ENCODE measurements at regions not wholly inside any gene's neighbourhood (a gene's known extent, or its start where the extent isn't known, plus 50 kb on each side); places are given as distances from the start of the nearest gene placed in this dataset.

DNA sequence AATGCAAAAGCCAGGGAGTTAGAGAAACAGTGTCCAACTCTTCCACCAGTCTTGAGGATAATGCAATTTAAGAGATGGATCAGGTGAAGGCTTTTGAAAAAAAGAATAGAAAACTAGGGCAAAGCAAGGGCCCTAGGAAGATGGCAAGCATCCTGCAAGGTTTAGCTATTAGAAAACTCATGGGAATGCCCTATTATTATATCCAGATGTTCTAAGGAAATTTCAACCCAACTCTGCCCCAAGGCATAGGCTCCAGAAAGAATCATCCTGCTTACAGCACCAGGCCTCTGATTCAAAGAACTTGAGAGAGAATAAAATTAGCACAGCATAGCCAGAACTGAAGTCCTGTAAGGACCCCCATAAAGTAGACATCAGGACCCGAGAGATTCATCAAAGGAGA lies 68.1 kb downstream of the EN1 start:
- no peak for FAIRE-seq
- no peak overlapping the region for H3K4me3 Mint-ChIP-seq (ENCODE audit: unreplicated experiment)

DNA sequence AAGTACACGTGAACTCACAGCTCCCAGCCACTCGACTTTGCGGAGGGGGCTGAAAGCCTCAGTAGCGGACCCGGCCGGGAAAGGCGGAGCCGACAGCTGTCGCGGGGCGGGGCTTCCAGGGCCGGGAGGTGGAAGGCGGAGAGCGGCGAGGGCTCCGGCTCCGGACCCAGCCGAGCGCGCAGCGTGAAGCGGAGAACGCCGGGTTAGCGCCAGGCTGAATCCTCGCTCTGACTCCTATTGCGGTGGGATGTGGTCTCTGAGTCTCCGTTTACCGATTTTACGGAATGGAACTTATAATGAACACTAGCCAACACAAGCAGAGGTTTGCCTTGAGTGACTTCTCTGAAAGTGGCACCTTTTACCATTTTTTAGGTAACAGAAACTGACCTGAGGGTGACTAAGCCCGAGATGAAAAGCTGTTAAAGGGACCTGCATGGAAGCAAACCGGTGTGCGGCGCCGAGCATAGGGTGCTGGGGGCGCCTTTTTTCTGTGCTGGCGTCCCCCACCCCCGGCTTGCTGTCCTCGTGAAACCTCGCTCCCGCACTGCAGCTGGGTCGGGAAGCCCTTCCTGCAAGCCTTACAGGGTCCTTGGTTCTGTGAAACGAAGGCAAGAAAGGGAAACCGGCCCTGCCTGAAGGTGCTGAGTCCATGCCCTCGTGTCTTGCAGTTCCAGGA lies 72.9 kb downstream of the EN1 start:
- Histone ChIP-seq H3K36me3 (ENCODE audit: insufficient read depth, low read length) (no peaks in the 10 kb centered on the region), H3K9ac (ENCODE audit: low read length) (peak overlapping the region; percentile 60), H3K27ac (ENCODE audit: low read depth, low read length) (no peak overlapping the region), H3K79me2 (ENCODE audit: insufficient read depth, low read length) (no peaks in the 10 kb centered on the region), H3K27me3 (ENCODE audit: insufficient read depth, low read length) (peaks cover 3% of the 10 kb centered on the region), H3K4me2 (ENCODE audit: low read length) (peak overlapping the region; percentile 89), H3K4me1 (ENCODE audit: insufficient read depth, low read length) (no peaks in the 10 kb centered on the region), H3K4me3 (ENCODE audit: insufficient read depth, low read depth, low read length) (peak overlapping the region; percentile 67), H3K9me3 (ENCODE audit: insufficient read depth, low read depth, low read length) (no peaks in the 10 kb centered on the region), H4K20me1 (ENCODE audit: insufficient read depth, low read length) (no peaks in the 10 kb centered on the region), H2AFZ (ENCODE audit: low read depth, low read length) (peak overlapping the region; percentile 85)
- H3K4me3 Mint-ChIP-seq (ENCODE audit: unreplicated experiment), result peak overlapping the region; percentile 82
- peak; percentile 9 for TF ChIP-seq EZH2 (IDR thresholded peaks at IDR 0.05; ENCODE audit: insufficient read depth, low read length)
- TF ChIP-seq, protein P1, sequence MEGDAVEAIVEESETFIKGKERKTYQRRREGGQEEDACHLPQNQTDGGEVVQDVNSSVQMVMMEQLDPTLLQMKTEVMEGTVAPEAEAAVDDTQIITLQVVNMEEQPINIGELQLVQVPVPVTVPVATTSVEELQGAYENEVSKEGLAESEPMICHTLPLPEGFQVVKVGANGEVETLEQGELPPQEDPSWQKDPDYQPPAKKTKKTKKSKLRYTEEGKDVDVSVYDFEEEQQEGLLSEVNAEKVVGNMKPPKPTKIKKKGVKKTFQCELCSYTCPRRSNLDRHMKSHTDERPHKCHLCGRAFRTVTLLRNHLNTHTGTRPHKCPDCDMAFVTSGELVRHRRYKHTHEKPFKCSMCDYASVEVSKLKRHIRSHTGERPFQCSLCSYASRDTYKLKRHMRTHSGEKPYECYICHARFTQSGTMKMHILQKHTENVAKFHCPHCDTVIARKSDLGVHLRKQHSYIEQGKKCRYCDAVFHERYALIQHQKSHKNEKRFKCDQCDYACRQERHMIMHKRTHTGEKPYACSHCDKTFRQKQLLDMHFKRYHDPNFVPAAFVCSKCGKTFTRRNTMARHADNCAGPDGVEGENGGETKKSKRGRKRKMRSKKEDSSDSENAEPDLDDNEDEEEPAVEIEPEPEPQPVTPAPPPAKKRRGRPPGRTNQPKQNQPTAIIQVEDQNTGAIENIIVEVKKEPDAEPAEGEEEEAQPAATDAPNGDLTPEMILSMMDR (IDR thresholded peaks at IDR 0.05; ENCODE audit: insufficient read depth, low read depth, low read length), result no peak
- peaks cover 46% of the 10 kb centered on the region for H3K27me3 Mint-ChIP-seq (ENCODE audit: low read depth, unreplicated experiment)
- H3K4me1 Mint-ChIP-seq (ENCODE audit: low read depth, unreplicated experiment), result no peaks in the 10 kb centered on the region
- peaks cover 5% of the 10 kb centered on the region for H3K9me3 Mint-ChIP-seq (ENCODE audit: unreplicated experiment)
- no peaks in the 10 kb centered on the region for H3K36me3 Mint-ChIP-seq (ENCODE audit: low read depth, unreplicated experiment)
- H3K27ac Mint-ChIP-seq (ENCODE audit: unreplicated experiment), result no peak overlapping the region
- peak; percentile 40 for DNase-seq (ENCODE audit: low read depth)
- FAIRE-seq, result no peak

More for the DNA sequence above, 68.1 kb downstream of the EN1 start:
- TF ChIP-seq, protein P1 (IDR thresholded peaks at IDR 0.05; ENCODE audit: insufficient read depth, low read depth, low read length), result no peak
- no peak for TF ChIP-seq EZH2 (IDR thresholded peaks at IDR 0.05; ENCODE audit: insufficient read depth, low read length)
- H3K9me3 ChIP-seq (ENCODE audit: insufficient read depth, low read depth, low read length), result no peaks in the 10 kb centered on the region
- no peak overlapping the region for H3K9ac ChIP-seq (ENCODE audit: low read length)
- H3K36me3 ChIP-seq (ENCODE audit: insufficient read depth, low read length), result no peaks in the 10 kb centered on the region
- peaks cover 3% of the 10 kb centered on the region for H3K9me3 Mint-ChIP-seq (ENCODE audit: unreplicated experiment)
- DNase-seq (ENCODE audit: low read depth), result no peak
- no peaks in the 10 kb centered on the region for H3K36me3 Mint-ChIP-seq (ENCODE audit: low read depth, unreplicated experiment)
- no peaks in the 10 kb centered on the region for H3K79me2 ChIP-seq (ENCODE audit: insufficient read depth, low read length)
- H3K27ac ChIP-seq (ENCODE audit: low read depth, low read length), result no peak overlapping the region
- H3K4me1 Mint-ChIP-seq (ENCODE audit: low read depth, unreplicated experiment), result no peaks in the 10 kb centered on the region
- no peaks in the 10 kb centered on the region for H3K4me1 ChIP-seq (ENCODE audit: insufficient read depth, low read length)
- no peaks in the 10 kb centered on the region for H4K20me1 ChIP-seq (ENCODE audit: insufficient read depth, low read length)
- H2AFZ ChIP-seq (ENCODE audit: low read depth, low read length), result no peak overlapping the region
- no peak overlapping the region for H3K4me3 ChIP-seq (ENCODE audit: insufficient read depth, low read depth, low read length)
- H3K27me3 Mint-ChIP-seq (ENCODE audit: low read depth, unreplicated experiment), result peaks cover 24% of the 10 kb centered on the region
- no peak overlapping the region for H3K4me2 ChIP-seq (ENCODE audit: low read length)
- H3K27me3 ChIP-seq (ENCODE audit: insufficient read depth, low read length), result peaks cover 3% of the 10 kb centered on the region
- H3K27ac Mint-ChIP-seq (ENCODE audit: unreplicated experiment), result no peak overlapping the region

DNA sequence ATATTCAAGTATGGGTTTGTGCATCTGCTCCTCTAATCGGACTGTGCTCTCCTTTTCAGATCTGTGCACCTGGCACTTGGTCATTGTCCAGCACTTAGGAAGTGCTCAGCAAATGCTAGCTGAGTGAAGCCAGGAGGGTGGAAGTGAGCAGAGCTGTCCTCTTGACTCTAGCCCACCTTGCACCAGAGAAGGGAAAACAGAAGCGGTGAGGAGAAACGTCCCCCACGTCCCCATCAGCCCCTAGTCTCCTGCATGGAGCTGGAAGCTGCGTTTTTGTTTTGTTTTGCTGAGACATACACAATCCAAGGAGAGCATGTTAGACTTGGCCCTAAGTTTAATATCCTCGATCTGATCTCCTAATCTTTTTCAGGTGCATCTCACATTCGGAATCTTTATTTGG lies 73.6 kb downstream of the EN1 start:
- Histone ChIP-seq H3K27me3 (ENCODE audit: insufficient read depth, low read length) (peaks cover 3% of the 10 kb centered on the region), H3K36me3 (ENCODE audit: insufficient read depth, low read length) (no peaks in the 10 kb centered on the region), H2AFZ (ENCODE audit: low read depth, low read length) (no peak overlapping the region), H3K79me2 (ENCODE audit: insufficient read depth, low read length) (no peaks in the 10 kb centered on the region), H3K27ac (ENCODE audit: low read depth, low read length) (no peak overlapping the region), H3K4me1 (ENCODE audit: insufficient read depth, low read length) (no peaks in the 10 kb centered on the region), H4K20me1 (ENCODE audit: insufficient read depth, low read length) (no peaks in the 10 kb centered on the region), H3K9ac (ENCODE audit: low read length) (no peak overlapping the region), H3K4me3 (ENCODE audit: insufficient read depth, low read depth, low read length) (no peak overlapping the region), H3K4me2 (ENCODE audit: low read length) (peak overlapping the region; percentile 89), H3K9me3 (ENCODE audit: insufficient read depth, low read depth, low read length) (no peaks in the 10 kb centered on the region)
- Mint-ChIP-seq H3K36me3 (ENCODE audit: low read depth, unreplicated experiment) (no peaks in the 10 kb centered on the region), H3K9me3 (ENCODE audit: unreplicated experiment) (peaks cover 5% of the 10 kb centered on the region), H3K4me3 (ENCODE audit: unreplicated experiment) (no peak overlapping the region), H3K27ac (ENCODE audit: unreplicated experiment) (no peak overlapping the region), H3K4me1 (ENCODE audit: low read depth, unreplicated experiment) (no peaks in the 10 kb centered on the region), H3K27me3 (ENCODE audit: low read depth, unreplicated experiment) (peaks cover 51% of the 10 kb centered on the region)
- TF ChIP-seq, protein P1 (IDR thresholded peaks at IDR 0.05; ENCODE audit: insufficient read depth, low read depth, low read length), result no peak
- no peak for TF ChIP-seq EZH2 (IDR thresholded peaks at IDR 0.05; ENCODE audit: insufficient read depth, low read length)
- DNase-seq (ENCODE audit: low read depth) (no peak), FAIRE-seq (no peak)
